Vagina (tissue), 2 donors: ENCODE measurements at regions not wholly inside any gene's neighbourhood (a gene's known extent, or its start where the extent isn't known, plus 50 kb on each side); places are given as distances from the start of the nearest gene placed in this dataset.

Source experiments
- CTCF ChIP-seq, 3 experiments: fragments of 450-650 bp in 2 of 3; fragments of 200-600 bp in 1 of 3; sonication (generic) in 1 of 3; IDR thresholded peaks; one replicate each; pipeline ENCODE4 v1.5.1; 2017 to 2019; ENCODE audit warnings: antibody characterized with exemption in 3 of 3, mild to moderate bottlenecking in 2 of 3, moderate library complexity in 2 of 3
- POLR2AphosphoS5 ChIP-seq, 2 donors: sonication (generic); formaldehyde crosslinking; IDR thresholded peaks; one replicate each; pipeline ENCODE4 v1.9.0; 2017; ENCODE audit warnings: antibody characterized with exemption in 2 of 2, mild to moderate bottlenecking in 2 of 2, low read depth in 1 of 2; ENCODE audit not compliant: insufficient read depth in 1 of 2

GRCh38 chr12:107511292-107511691 lies 174.3 kb upstream of the PWP1 start:
- no peak for TF ChIP-seq CTCF (IDR thresholded peaks at IDR 0.05)
- TF ChIP-seq POLR2AphosphoS5 (IDR thresholded peaks at IDR 0.05; ENCODE audit: insufficient read depth in 1 of 2, low read depth in 1 of 2), result no peak
